ENCODE measurements at regions not wholly inside any gene's neighbourhood (a gene's known extent, or its start where the extent isn't known, plus 50 kb on each side); places are given as distances from the start of the nearest gene placed in this dataset.
"Not testable (repeated sequence)": the region's sequence is repeated elsewhere in the genome, so short reads cannot be mapped to it uniquely, and the experiment has no call there.

GRCh38 chr10:36780158-36780557 is 345.2 kb upstream of the ANKRD30A start:
- TF ChIP-seq POLR2A (IDR thresholded peaks at IDR 0.05; ENCODE audit: low read depth, low read length) (no peak), TAF1 (IDR thresholded peaks at IDR 0.05; ENCODE audit: borderline replicate concordance, low read depth, low read length) (no peak), POLR2AphosphoS5 (IDR thresholded peaks at IDR 0.05; ENCODE audit: low read depth, low read length) (no peak)
- FAIRE-seq (no peak), DNase-seq (ENCODE audit: insufficient read length) (no peak)

- no peak for DNase-seq (ENCODE audit: insufficient read length)
- no peak for FAIRE-seq
- TF ChIP-seq POLR2AphosphoS5 (IDR thresholded peaks at IDR 0.05; ENCODE audit: low read depth, low read length) (no peak), TAF1 (IDR thresholded peaks at IDR 0.05; ENCODE audit: borderline replicate concordance, low read depth, low read length) (no peak), POLR2A (IDR thresholded peaks at IDR 0.05; ENCODE audit: low read depth, low read length) (no peak)
Measured at GRCh38 chr10:36779238-36779846, 346.1 kb upstream of the ANKRD30A start.

GRCh38 chr10:36778651-36779050 is 346.7 kb upstream of the ANKRD30A start:
- no peak for DNase-seq (ENCODE audit: insufficient read length)
- no peak for TF ChIP-seq POLR2A (IDR thresholded peaks at IDR 0.05; ENCODE audit: low read depth, low read length)
- no peak for TF ChIP-seq POLR2AphosphoS5 (IDR thresholded peaks at IDR 0.05; ENCODE audit: low read depth, low read length)
- no peak for TF ChIP-seq TAF1 (IDR thresholded peaks at IDR 0.05; ENCODE audit: borderline replicate concordance, low read depth, low read length)
- FAIRE-seq, result no peak

GRCh38 chr10:36773652-36774051 is 351.7 kb upstream of the ANKRD30A start:
- FAIRE-seq (no peak), DNase-seq (ENCODE audit: insufficient read length) (no peak)
- no peak for TF ChIP-seq POLR2A (IDR thresholded peaks at IDR 0.05; ENCODE audit: low read depth, low read length)
- no peak for TF ChIP-seq POLR2AphosphoS5 (IDR thresholded peaks at IDR 0.05; ENCODE audit: low read depth, low read length)
- no peak for TF ChIP-seq TAF1 (IDR thresholded peaks at IDR 0.05; ENCODE audit: borderline replicate concordance, low read depth, low read length)

GRCh38 chr10:36771725-36772124 is 353.7 kb upstream of the ANKRD30A start:
- no peak for TF ChIP-seq POLR2A (IDR thresholded peaks at IDR 0.05; ENCODE audit: low read depth, low read length)
- no peak for TF ChIP-seq POLR2AphosphoS5 (IDR thresholded peaks at IDR 0.05; ENCODE audit: low read depth, low read length)
- TF ChIP-seq TAF1 (IDR thresholded peaks at IDR 0.05; ENCODE audit: borderline replicate concordance, low read depth, low read length), result no peak
- FAIRE-seq, result no peak
- DNase-seq (ENCODE audit: insufficient read length), result no peak

GRCh38 chr10:36769741-36770140 is 355.7 kb upstream of the ANKRD30A start:
- DNase-seq (ENCODE audit: insufficient read length); FAIRE-seq: not testable (repeated sequence)

GRCh38 chr10:36766940-36767339 is 358.5 kb upstream of the ANKRD30A start:
- DNase-seq (ENCODE audit: insufficient read length) (no peak), FAIRE-seq (no peak)
- TF ChIP-seq POLR2AphosphoS5 (IDR thresholded peaks at IDR 0.05; ENCODE audit: low read depth, low read length), result no peak
- no peak for TF ChIP-seq TAF1 (IDR thresholded peaks at IDR 0.05; ENCODE audit: borderline replicate concordance, low read depth, low read length)
- no peak for TF ChIP-seq POLR2A (IDR thresholded peaks at IDR 0.05; ENCODE audit: low read depth, low read length)

- TF ChIP-seq POLR2AphosphoS5 (IDR thresholded peaks at IDR 0.05; ENCODE audit: low read depth, low read length) (no peak), TAF1 (IDR thresholded peaks at IDR 0.05; ENCODE audit: borderline replicate concordance, low read depth, low read length) (no peak), POLR2A (IDR thresholded peaks at IDR 0.05; ENCODE audit: low read depth, low read length) (no peak)
- no peak for DNase-seq (ENCODE audit: insufficient read length)
- FAIRE-seq, result no peak
Measured at GRCh38 chr10:36766415-36766810, 359.0 kb upstream of the ANKRD30A start.

GRCh38 chr10:36765782-36766414 is 359.5 kb upstream of the ANKRD30A start:
- DNase-seq (ENCODE audit: insufficient read length) (no peak), FAIRE-seq (no peak)
- TF ChIP-seq TAF1 (IDR thresholded peaks at IDR 0.05; ENCODE audit: borderline replicate concordance, low read depth, low read length) (no peak), POLR2A (IDR thresholded peaks at IDR 0.05; ENCODE audit: low read depth, low read length) (no peak), POLR2AphosphoS5 (IDR thresholded peaks at IDR 0.05; ENCODE audit: low read depth, low read length) (no peak)

GRCh38 chr10:36764823-36765222 is 360.6 kb upstream of the ANKRD30A start:
- FAIRE-seq (no peak), DNase-seq (ENCODE audit: insufficient read length) (no peak)
- TF ChIP-seq TAF1 (IDR thresholded peaks at IDR 0.05; ENCODE audit: borderline replicate concordance, low read depth, low read length) (no peak), POLR2AphosphoS5 (IDR thresholded peaks at IDR 0.05; ENCODE audit: low read depth, low read length) (no peak), POLR2A (IDR thresholded peaks at IDR 0.05; ENCODE audit: low read depth, low read length) (no peak)

- TF ChIP-seq POLR2AphosphoS5 (IDR thresholded peaks at IDR 0.05; ENCODE audit: low read depth, low read length), result no peak
- no peak for TF ChIP-seq TAF1 (IDR thresholded peaks at IDR 0.05; ENCODE audit: borderline replicate concordance, low read depth, low read length)
- TF ChIP-seq POLR2A (IDR thresholded peaks at IDR 0.05; ENCODE audit: low read depth, low read length), result no peak
- FAIRE-seq, result no peak
- no peak for DNase-seq (ENCODE audit: insufficient read length)
Measured at GRCh38 chr10:36761121-36761520, 364.3 kb upstream of the ANKRD30A start.

GRCh38 chr10:36759141-36759805 is 366.1 kb upstream of the ANKRD30A start:
- no peak for TF ChIP-seq POLR2A (IDR thresholded peaks at IDR 0.05; ENCODE audit: low read depth, low read length)
- TF ChIP-seq TAF1 (IDR thresholded peaks at IDR 0.05; ENCODE audit: borderline replicate concordance, low read depth, low read length), result no peak
- TF ChIP-seq POLR2AphosphoS5 (IDR thresholded peaks at IDR 0.05; ENCODE audit: low read depth, low read length), result no peak
- DNase-seq (ENCODE audit: insufficient read length), result no peak
- FAIRE-seq, result no peak

All from GM12892 (cell line).